ENCODE measurements at regions not wholly inside any gene's neighbourhood (a gene's known extent, or its start where the extent isn't known, plus 50 kb on each side); places are given as distances from the start of the nearest gene placed in this dataset.

DNA sequence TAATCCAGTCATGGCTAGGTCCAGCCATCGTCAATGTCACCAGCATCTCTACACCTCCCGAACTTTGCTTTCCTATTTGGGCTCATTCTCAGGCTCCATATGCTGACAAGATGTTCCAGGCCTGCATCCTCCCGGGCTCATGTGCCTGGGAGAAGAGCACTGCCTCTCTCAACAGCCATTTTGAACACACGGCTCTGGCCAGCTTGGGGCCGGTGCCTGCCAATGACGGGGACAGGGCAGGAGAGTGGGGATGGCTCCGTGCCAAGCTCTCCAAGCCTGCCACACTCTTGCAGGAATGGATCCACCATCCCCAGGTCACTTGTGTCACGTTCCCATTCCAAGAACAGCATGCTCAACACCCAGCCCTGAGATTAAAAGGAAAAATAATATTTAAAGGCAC, 61.4 kb upstream of the PAX7 start:
- H3K4me1 ChIP-seq: no peaks in the 10 kb centered on the region
- H3K9me3 ChIP-seq: no peaks in the 10 kb centered on the region
- TF ChIP-seq POLR2A (IDR thresholded peaks at IDR 0.05) (no peak), EP300 (IDR thresholded peaks at IDR 0.05) (no peak)
- H3K36me3 ChIP-seq: no peaks in the 10 kb centered on the region
- no peak for DNase-seq (ENCODE audit: low spot score in 2 of 2)
- H3K27ac ChIP-seq: no peak overlapping the region
- no peak overlapping the region for H3K4me3 ChIP-seq
- H3K27me3 ChIP-seq: peaks cover 52% of the 10 kb centered on the region
- 74% methylated on average over 8 of the region's 8 CpGs for WGBS

GRCh38 chr1:18569811-18570545, 60.7 kb upstream of the PAX7 start:
- Histone ChIP-seq H3K4me3 (no peak overlapping the region), H3K36me3 (no peaks in the 10 kb centered on the region), H3K27ac (no peak overlapping the region), H3K9me3 (no peaks in the 10 kb centered on the region), H3K4me1 (no peaks in the 10 kb centered on the region), H3K27me3 (peaks cover 51% of the 10 kb centered on the region)
- TF ChIP-seq POLR2AphosphoS5 (IDR thresholded peaks at IDR 0.05) (no peak), CTCF (IDR thresholded peaks at IDR 0.05) (no peak), POLR2A (IDR thresholded peaks at IDR 0.05) (no peak), EP300 (IDR thresholded peaks at IDR 0.05) (no peak)
- no peak for DNase-seq (ENCODE audit: low spot score in 2 of 2)
- 74% methylated on average over 19 of the region's 19 CpGs for WGBS

GRCh38 chr1:18571275-18571674, 59.4 kb upstream of the PAX7 start:
- no peak overlapping the region for H3K27ac ChIP-seq
- WGBS: 64% methylated on average over 10 of the region's 10 CpGs
- no peaks in the 10 kb centered on the region for H3K36me3 ChIP-seq
- TF ChIP-seq POLR2A (IDR thresholded peaks at IDR 0.05) (no peak), CTCF (IDR thresholded peaks at IDR 0.05) (no peak), EP300 (IDR thresholded peaks at IDR 0.05) (no peak), POLR2AphosphoS5 (IDR thresholded peaks at IDR 0.05) (no peak)
- peaks cover 44% of the 10 kb centered on the region for H3K27me3 ChIP-seq
- no peak overlapping the region for H3K4me3 ChIP-seq
- no peaks in the 10 kb centered on the region for H3K9me3 ChIP-seq
- H3K4me1 ChIP-seq: no peaks in the 10 kb centered on the region
- no peak for DNase-seq (ENCODE audit: low spot score in 2 of 2)

- Histone ChIP-seq H3K36me3 (no peaks in the 10 kb centered on the region), H3K4me3 (no peak overlapping the region), H3K9me3 (no peaks in the 10 kb centered on the region), H3K4me1 (no peaks in the 10 kb centered on the region), H3K27ac (no peak overlapping the region), H3K27me3 (peaks cover 34% of the 10 kb centered on the region)
- WGBS: 83% methylated on average over 8 of the region's 9 CpGs
- no peak for DNase-seq (ENCODE audit: low spot score in 2 of 2)
- TF ChIP-seq EP300 (IDR thresholded peaks at IDR 0.05) (no peak), POLR2A (IDR thresholded peaks at IDR 0.05) (no peak), POLR2AphosphoS5 (IDR thresholded peaks at IDR 0.05) (no peak), CTCF (IDR thresholded peaks at IDR 0.05) (no peak)
These were observed 58.4 kb upstream of the PAX7 start for GRCh38 chr1:18572022-18572880.

DNA sequence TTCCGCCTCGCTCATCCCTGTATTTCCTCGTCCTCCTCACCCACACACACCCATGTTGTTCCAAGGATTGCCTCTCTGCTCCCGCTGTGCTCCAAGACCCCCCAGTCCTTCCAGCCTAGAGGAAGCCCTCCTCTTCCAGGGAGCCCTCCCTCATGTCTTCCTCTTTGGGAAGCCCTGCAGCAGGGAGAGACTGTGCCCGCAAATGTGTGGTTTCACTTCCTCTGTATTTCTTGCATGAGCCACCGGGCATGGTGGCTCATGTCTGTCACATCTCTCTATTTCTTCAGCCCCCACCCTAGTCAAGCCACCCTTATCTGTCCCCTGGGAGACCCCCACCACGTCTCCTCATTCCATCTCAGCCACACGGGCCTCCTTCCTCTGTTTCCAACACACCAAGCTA, 57.5 kb upstream of the PAX7 start:
- TF ChIP-seq EP300 (IDR thresholded peaks at IDR 0.05): no peak
- TF ChIP-seq POLR2AphosphoS5 (IDR thresholded peaks at IDR 0.05): no peak
- TF ChIP-seq POLR2A (IDR thresholded peaks at IDR 0.05): no peak
- TF ChIP-seq CTCF (IDR thresholded peaks at IDR 0.05): no peak

More for the DNA sequence above, 57.5 kb upstream of the PAX7 start:
- Histone ChIP-seq H3K27ac (no peak overlapping the region), H3K4me1 (no peaks in the 10 kb centered on the region), H3K9me3 (no peaks in the 10 kb centered on the region), H3K4me3 (no peak overlapping the region), H3K27me3 (peaks cover 32% of the 10 kb centered on the region), H3K36me3 (no peaks in the 10 kb centered on the region)
- 66% methylated on average over 8 of the region's 8 CpGs for WGBS
- no peak for DNase-seq (ENCODE audit: low spot score in 2 of 2)

Data from suprapubic skin (tissue), 4 donors.